ENCODE measurements at regions not wholly inside any gene's neighbourhood (a gene's known extent, or its start where the extent isn't known, plus 50 kb on each side); places are given as distances from the start of the nearest gene placed in this dataset.

- no peak for ATAC-seq
- no peak for FAIRE-seq
- POLR2A ChIA-PET = no interaction called here
- Histone ChIP-seq H3K9me1 (ENCODE audit: control insufficient read depth, insufficient read depth, low read length) (no peaks in the 10 kb centered on the region), H3K27me3 (ENCODE audit: control insufficient read depth in 2 of 2, insufficient read depth in 2 of 2, low read length in 2 of 2) (no peaks in the 10 kb centered on the region), H3K4me3 (no peak overlapping the region), H4K20me1 (replicated peaks; ENCODE audit: control insufficient read depth, insufficient read depth, low read length) (no peaks in the 10 kb centered on the region), H3K9ac (ENCODE audit: insufficient read depth in 1 of 2, low read depth in 2 of 2, low read length in 2 of 2) (no peak overlapping the region), H3K36me3 (ENCODE audit: control insufficient read depth, insufficient read depth, low read length) (no peaks in the 10 kb centered on the region), H3K27ac (ENCODE audit: extremely low read depth, low read depth, low read length) (no peak overlapping the region), H3K4me2 (ENCODE audit: insufficient read depth, low read length) (no peak overlapping the region), H2AFZ (ENCODE audit: low read depth, low read length) (no peak overlapping the region), H3K4me1 (replicated peaks in 1 of 2; ENCODE audit: control insufficient read depth in 2 of 2, insufficient read depth in 2 of 2, low read length in 2 of 2) (no peaks in the 10 kb centered on the region), H3K9me3 (replicated peaks; ENCODE audit: control insufficient read depth, insufficient read depth, low read depth, low read length) (no peaks in the 10 kb centered on the region), H3K79me2 (ENCODE audit: control insufficient read depth, insufficient read depth, low read length) (no peaks in the 10 kb centered on the region)
- no peak for DNase-seq (ENCODE audit: extremely low read depth in 1 of 4, low spot score in 3 of 4)
- intact Hi-C loops (cut with micrococcal nuclease) (no loop called here), in situ Hi-C loops (cut with MboI) (no loop called here)
- CTCF ChIA-PET (ENCODE audit: low intra/inter-chr PET ratio) = no interaction called here
- BruUV-seq (replicated peaks) = no TSS peak
- TF ChIP-seq HNRNPK (IDR thresholded peaks at IDR 0.05; ENCODE audit: low read depth, low read length, poor library complexity, severe bottlenecking) (no peak), JUND (IDR thresholded peaks at IDR 0.05; ENCODE audit: borderline replicate concordance, low read depth, low read length) (no peak), JUND (tag; IDR thresholded peaks at IDR 0.05; ENCODE audit: borderline replicate concordance, low read depth, low read length) (no peak), RBM22 (IDR thresholded peaks at IDR 0.05; ENCODE audit: low read depth, low read length, poor library complexity, severe bottlenecking) (no peak), MAFK (IDR thresholded peaks at IDR 0.05; ENCODE audit: low read length) (no peak), ZNF212 (CRISPR knock-in tag; IDR thresholded peaks at IDR 0.05) (no peak), LARP7 (IDR thresholded peaks at IDR 0.05) (no peak), PRPF4 (IDR thresholded peaks at IDR 0.05; ENCODE audit: insufficient read depth, low read depth, low read length, poor library complexity, severe bottlenecking) (no peak), L3MBTL2 (IDR thresholded peaks at IDR 0.05) (no peak), TAF15 (IDR thresholded peaks at IDR 0.05; ENCODE audit: low read depth, low read length) (no peak), CBX5 (IDR thresholded peaks at IDR 0.05; ENCODE audit: borderline replicate concordance, low read depth) (no peak), RBFOX2 (IDR thresholded peaks at IDR 0.05; ENCODE audit: low read depth, low read length) (no peak), ZNF76 (CRISPR knock-in tag; IDR thresholded peaks at IDR 0.05; ENCODE audit: borderline replicate concordance) (no peak)
- TF ChIP-seq, protein P1, sequence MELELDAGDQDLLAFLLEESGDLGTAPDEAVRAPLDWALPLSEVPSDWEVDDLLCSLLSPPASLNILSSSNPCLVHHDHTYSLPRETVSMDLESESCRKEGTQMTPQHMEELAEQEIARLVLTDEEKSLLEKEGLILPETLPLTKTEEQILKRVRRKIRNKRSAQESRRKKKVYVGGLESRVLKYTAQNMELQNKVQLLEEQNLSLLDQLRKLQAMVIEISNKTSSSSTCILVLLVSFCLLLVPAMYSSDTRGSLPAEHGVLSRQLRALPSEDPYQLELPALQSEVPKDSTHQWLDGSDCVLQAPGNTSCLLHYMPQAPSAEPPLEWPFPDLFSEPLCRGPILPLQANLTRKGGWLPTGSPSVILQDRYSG (tag; conservative IDR thresholded peaks at IDR 0.05; ENCODE audit: low read depth) = no peak
Observed at GRCh38 chr2:237232166-237232565, 146.5 kb downstream of the COPS8 start.
